HG03039 (cell line): ENCODE measurements at regions not wholly inside any gene's neighbourhood (a gene's known extent, or its start where the extent isn't known, plus 50 kb on each side); places are given as distances from the start of the nearest gene placed in this dataset.
A peak's percentile ranks its signal among the peaks of the same experiment; 100 is the strongest.
"Not testable (repeated sequence)": the region's sequence is repeated elsewhere in the genome, so short reads cannot be mapped to it uniquely, and the experiment has no call there.

Experiments used
- ATAC-seq: cut with Tn5 transposase; IDR thresholded peaks from one replicate; pipeline ENCODE4 v1.9.1; 2021; ENCODE audit warnings: mild to moderate bottlenecking, moderate library complexity; ENCODE audit not compliant: unreplicated experiment

- ATAC-seq, result no peak
Observed at GRCh38 chr21:31538816-31539215, 120.7 kb upstream of the SOD1 start.

- ATAC-seq, result no peak
Observed at GRCh38 chr21:31537872-31538576, 121.5 kb upstream of the SOD1 start.

- no peak for ATAC-seq
Observed at GRCh38 chr21:31536138-31536537, 123.4 kb upstream of the SOD1 start.

- no peak for ATAC-seq
Observed at GRCh38 chr21:31531967-31532366, 127.5 kb upstream of the SOD1 start.

GRCh38 chr21:31530897-31531705, 128.4 kb upstream of the SOD1 start:
- no peak for ATAC-seq

- ATAC-seq, result no peak
Observed at GRCh38 chr21:31530364-31530763, 129.1 kb upstream of the SOD1 start.

GRCh38 chr21:31529406-31529805, 130.1 kb upstream of the SOD1 start:
- no peak for ATAC-seq

- ATAC-seq, result no peak
Observed at GRCh38 chr21:31526040-31526439, 133.5 kb upstream of the SOD1 start.

GRCh38 chr21:31524140-31524539, 135.4 kb upstream of the SOD1 start:
- ATAC-seq, result no peak

- no peak for ATAC-seq
Observed at GRCh38 chr21:31521515-31521914, 138.0 kb upstream of the SOD1 start.

- no peak for ATAC-seq
Observed at GRCh38 chr21:31520561-31521098, 138.9 kb upstream of the SOD1 start.

GRCh38 chr21:31518580-31518979, 140.9 kb upstream of the SOD1 start:
- ATAC-seq, result no peak

GRCh38 chr21:31517664-31518414, 141.7 kb upstream of the SOD1 start:
- ATAC-seq, result no peak

- no peak for ATAC-seq
Observed at GRCh38 chr21:31515253-31515652, 144.2 kb upstream of the SOD1 start.

GRCh38 chr21:31514598-31514997, 144.9 kb upstream of the SOD1 start:
- ATAC-seq, result no peak

GRCh38 chr21:31513541-31513940, 146.0 kb upstream of the SOD1 start:
- ATAC-seq, result not testable (repeated sequence)

- not testable (repeated sequence) for ATAC-seq
Observed at GRCh38 chr21:31511999-31512398, 147.5 kb upstream of the SOD1 start.

- no peak for ATAC-seq
Observed at GRCh38 chr21:31511258-31511657, 148.2 kb upstream of the SOD1 start.

- ATAC-seq, result peak; percentile 50
Observed at GRCh38 chr21:31509194-31510017, 150.1 kb upstream of the SOD1 start.

GRCh38 chr21:31505975-31506374, 153.5 kb upstream of the SOD1 start:
- ATAC-seq, result no peak
